HepG2 (cell line): ENCODE measurements at regions not wholly inside any gene's neighbourhood (a gene's known extent, or its start where the extent isn't known, plus 50 kb on each side); places are given as distances from the start of the nearest gene placed in this dataset.

Source experiments
- ATF7-NPFF ChIP-seq: sonication (generic); formaldehyde crosslinking; IDR thresholded peaks from 2 replicates; pipeline ENCODE4 v1.8.1; 2023; ENCODE audit warnings: mild to moderate bottlenecking, low read depth, missing genetic modification reagents, moderate library complexity
- CCDC6 ChIP-seq: sonication (generic); formaldehyde crosslinking; IDR thresholded peaks from 2 replicates; pipeline ENCODE4 v1.8.1; 2022; ENCODE audit warnings: mild to moderate bottlenecking, missing genetic modification reagents, moderate library complexity
- GATA4 ChIP-seq: sonication (generic); IDR thresholded peaks from 2 replicates; pipeline ENCODE4 v1.6.1; 2016; ENCODE audit warnings: antibody characterized with exemption, low read depth, borderline replicate concordance
- HDAC6 ChIP-seq: fragments of 200-600 bp; sonication (generic); IDR thresholded peaks from 2 replicates; pipeline ENCODE4 v1.7.0; 2017; ENCODE audit warnings: mild to moderate bottlenecking, antibody characterized with exemption, low read length, low read depth
- HOXA3 ChIP-seq: sonication (generic); formaldehyde crosslinking; IDR thresholded peaks from 2 replicates; pipeline ENCODE4 v1.5.0; 2020; ENCODE audit warnings: missing genetic modification reagents
- KDM3A ChIP-seq: IDR thresholded peaks from 2 replicates; pipeline ENCODE4 v1.6.1; 2018; ENCODE audit warnings: low read depth, missing compliant biosample characterization
- KLF16 ChIP-seq, 2 experiments: sonication (generic) in 1 of 2; formaldehyde crosslinking in 1 of 2; IDR thresholded peaks; 2 replicates each; pipeline versions ENCODE4 v1.6.1 to v1.8.0; 2016 to 2023; ENCODE audit warnings: missing genetic modification reagents in 2 of 2, missing compliant biosample characterization in 1 of 2
- NFE2L1 ChIP-seq: sonication (generic); formaldehyde crosslinking; IDR thresholded peaks from 2 replicates; pipeline ENCODE4 v1.4.0; 2020; ENCODE audit warnings: missing genetic modification reagents, mild to moderate bottlenecking, borderline replicate concordance
- PRMT3 ChIP-seq: sonication (generic); formaldehyde crosslinking; IDR thresholded peaks from 2 replicates; pipeline ENCODE4 v1.8.1; 2022; ENCODE audit warnings: low read depth, mild to moderate bottlenecking, moderate library complexity, missing genetic modification reagents, borderline replicate concordance
- REPIN1 ChIP-seq: sonication (generic); formaldehyde crosslinking; IDR thresholded peaks from 2 replicates; pipeline ENCODE4 v1.8.0; 2022; ENCODE audit warnings: missing genetic modification reagents, low read depth, mild to moderate bottlenecking, borderline replicate concordance
- RFX3 ChIP-seq: IDR thresholded peaks from 2 replicates; pipeline ENCODE4 v1.6.1; 2016; ENCODE audit warnings: missing biosample characterization, missing genetic modification reagents
- RXRA ChIP-seq: sonication (generic); formaldehyde crosslinking; IDR thresholded peaks from 2 replicates; pipeline ENCODE4 v1.5.1; 2020; ENCODE audit warnings: missing genetic modification reagents
- SALL1 ChIP-seq: sonication (generic); formaldehyde crosslinking; IDR thresholded peaks from 2 replicates; pipeline ENCODE4 v1.8.0; 2022; ENCODE audit warnings: mild to moderate bottlenecking, missing genetic modification reagents
- SOX6 ChIP-seq, 2 experiments: fragments of 450-650 bp in 1 of 2; sonication (generic) in 1 of 2; formaldehyde crosslinking in 1 of 2; IDR thresholded peaks; 2 replicates each; pipeline versions ENCODE4 v1.4.0 to v1.6.1; 2017 to 2020; ENCODE audit warnings: antibody characterized with exemption in 1 of 2, mild to moderate bottlenecking in 1 of 2, missing genetic modification reagents in 1 of 2
- SP5 ChIP-seq: IDR thresholded peaks from 2 replicates; pipeline ENCODE4 v1.6.1; 2016; ENCODE audit warnings: low read depth, borderline replicate concordance
- TBX2 ChIP-seq: sonication (generic); formaldehyde crosslinking; IDR thresholded peaks from 2 replicates; pipeline ENCODE4 v1.5.0; 2020; ENCODE audit warnings: missing genetic modification reagents, mild to moderate bottlenecking, borderline replicate concordance
- ZFP36 ChIP-seq: fragments of 150-350 bp; IDR thresholded peaks from 2 replicates; pipeline ENCODE4 v1.6.1; 2018; ENCODE audit warnings: borderline replicate concordance, low read length, low read depth; ENCODE audit not compliant: partially characterized antibody
- ZNF292 ChIP-seq: sonication (generic); formaldehyde crosslinking; IDR thresholded peaks from 2 replicates; pipeline ENCODE4 v1.8.1; 2022; ENCODE audit warnings: mild to moderate bottlenecking, low read depth, missing genetic modification reagents, borderline replicate concordance
- ZNF484 ChIP-seq: sonication (generic); formaldehyde crosslinking; IDR thresholded peaks from 2 replicates; pipeline ENCODE4 v1.5.1; 2020; ENCODE audit warnings: mild to moderate bottlenecking, low read depth, missing genetic modification reagents, borderline replicate concordance
- TF ChIP-seq, protein P1 (sequence below): sonication (generic); formaldehyde crosslinking; IDR thresholded peaks from 2 replicates; pipeline ENCODE4 v1.5.1; 2020; ENCODE audit warnings: missing genetic modification reagents, mild to moderate bottlenecking, borderline replicate concordance
- TF ChIP-seq, protein P2 (sequence below): sonication (generic); formaldehyde crosslinking; IDR thresholded peaks from 2 replicates; pipeline ENCODE4 v1.4.0; 2020; ENCODE audit warnings: missing genetic modification reagents, borderline replicate concordance
- TF ChIP-seq, protein P3 (sequence below): sonication (generic); IDR thresholded peaks from 2 replicates; pipeline ENCODE4 v1.6.1; 2016; ENCODE audit warnings: low read depth, borderline replicate concordance

DNA sequence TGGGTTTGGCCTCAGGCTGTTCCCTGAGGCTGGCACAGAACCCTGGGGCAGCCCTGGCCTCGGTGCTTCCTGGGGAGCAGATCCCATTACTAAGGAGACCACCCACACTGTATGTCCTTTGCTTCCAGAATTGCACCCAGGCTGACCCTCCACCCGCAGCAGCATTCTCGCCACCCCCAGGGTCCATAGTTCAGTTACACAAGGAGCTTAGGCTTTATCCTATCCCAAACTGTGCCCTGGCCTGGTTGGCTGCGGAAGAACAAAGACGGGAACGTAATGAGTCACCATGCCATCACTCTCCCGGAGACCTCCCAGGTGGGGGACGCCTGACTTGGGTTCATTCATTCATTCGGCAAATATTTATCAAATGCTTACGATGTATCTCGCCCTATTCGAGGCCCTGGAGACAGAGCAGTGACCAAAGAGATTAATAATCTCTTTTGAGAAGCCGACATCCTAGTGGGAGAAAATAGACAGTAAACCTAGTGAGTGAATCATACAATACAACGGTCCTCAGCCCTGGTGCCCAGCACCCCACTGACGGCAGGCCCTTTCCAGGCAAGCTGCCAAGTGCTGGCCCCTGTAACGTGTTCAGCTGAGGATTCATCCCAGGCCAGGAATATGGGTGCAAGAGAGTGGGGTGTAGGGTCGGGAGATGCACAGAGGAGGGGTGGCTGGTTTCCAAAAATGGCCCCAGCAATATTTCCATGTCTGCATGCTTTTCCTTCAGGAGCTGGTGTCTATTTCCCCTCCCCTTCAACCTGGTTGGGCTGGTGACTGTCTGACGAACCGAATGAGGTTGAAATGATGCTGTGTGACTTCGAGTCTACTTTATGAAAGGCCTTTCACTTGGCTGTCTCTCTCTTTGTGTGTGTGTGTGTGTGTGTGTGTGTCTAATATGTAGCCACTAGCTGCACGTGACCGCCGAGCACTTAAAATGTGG, 134.2 kb downstream of the MGAT5B start (continued):
- TF ChIP-seq, protein P1, sequence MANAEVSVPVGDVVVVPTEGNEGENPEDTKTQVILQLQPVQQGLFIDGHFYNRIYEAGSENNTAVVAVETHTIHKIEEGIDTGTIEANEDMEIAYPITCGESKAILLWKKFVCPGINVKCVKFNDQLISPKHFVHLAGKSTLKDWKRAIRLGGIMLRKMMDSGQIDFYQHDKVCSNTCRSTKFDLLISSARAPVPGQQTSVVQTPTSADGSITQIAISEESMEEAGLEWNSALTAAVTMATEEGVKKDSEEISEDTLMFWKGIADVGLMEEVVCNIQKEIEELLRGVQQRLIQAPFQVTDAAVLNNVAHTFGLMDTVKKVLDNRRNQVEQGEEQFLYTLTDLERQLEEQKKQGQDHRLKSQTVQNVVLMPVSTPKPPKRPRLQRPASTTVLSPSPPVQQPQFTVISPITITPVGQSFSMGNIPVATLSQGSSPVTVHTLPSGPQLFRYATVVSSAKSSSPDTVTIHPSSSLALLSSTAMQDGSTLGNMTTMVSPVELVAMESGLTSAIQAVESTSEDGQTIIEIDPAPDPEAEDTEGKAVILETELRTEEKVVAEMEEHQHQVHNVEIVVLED, result peak; percentile 58; the same call in 1 of the 2 replicates
- TF ChIP-seq ZNF292 (CRISPR knock-in tag) (peak; percentile 49; the same call in 1 of the 2 replicates), ATF7-NPFF (CRISPR knock-in tag) (0 out of 2 replicates have a peak, but pooled peaks have one; percentile 45), SALL1 (peak; percentile 87), TBX2 (CRISPR knock-in tag) (peak; percentile 95), NFE2L1 (CRISPR knock-in tag) (no peak), PRMT3 (no peak), KDM3A (CRISPR knock-in tag) (0 out of 2 replicates have a peak, but pooled peaks have one; percentile 14), RFX3 (CRISPR knock-in tag) (0 out of 2 replicates have a peak, but pooled peaks have one; percentile 15), SP5 (peak; percentile 79), REPIN1 (no peak), HDAC6 (no peak), RXRA (peak; percentile 86), SOX6 (IDR thresholded peaks at IDR 0.05) (no peak), SOX6 (CRISPR knock-in tag; IDR thresholded peaks at IDR 0.05) (peak; percentile 97), CCDC6 (CRISPR knock-in tag) (peak; percentile 80; the same call in 1 of the 2 replicates), HOXA3 (CRISPR knock-in tag) (peak; percentile 78), KLF16 (CRISPR knock-in tag; IDR thresholded peaks at IDR 0.05) (peak in 1 of 2 experiments; percentile 50; a peak in 1 of 4 replicates), ZFP36 (no peak), GATA4 (0 out of 2 replicates have a peak, but pooled peaks have one; percentile 48), ZNF484 (CRISPR knock-in tag) (no peak)
- TF ChIP-seq, protein P2, sequence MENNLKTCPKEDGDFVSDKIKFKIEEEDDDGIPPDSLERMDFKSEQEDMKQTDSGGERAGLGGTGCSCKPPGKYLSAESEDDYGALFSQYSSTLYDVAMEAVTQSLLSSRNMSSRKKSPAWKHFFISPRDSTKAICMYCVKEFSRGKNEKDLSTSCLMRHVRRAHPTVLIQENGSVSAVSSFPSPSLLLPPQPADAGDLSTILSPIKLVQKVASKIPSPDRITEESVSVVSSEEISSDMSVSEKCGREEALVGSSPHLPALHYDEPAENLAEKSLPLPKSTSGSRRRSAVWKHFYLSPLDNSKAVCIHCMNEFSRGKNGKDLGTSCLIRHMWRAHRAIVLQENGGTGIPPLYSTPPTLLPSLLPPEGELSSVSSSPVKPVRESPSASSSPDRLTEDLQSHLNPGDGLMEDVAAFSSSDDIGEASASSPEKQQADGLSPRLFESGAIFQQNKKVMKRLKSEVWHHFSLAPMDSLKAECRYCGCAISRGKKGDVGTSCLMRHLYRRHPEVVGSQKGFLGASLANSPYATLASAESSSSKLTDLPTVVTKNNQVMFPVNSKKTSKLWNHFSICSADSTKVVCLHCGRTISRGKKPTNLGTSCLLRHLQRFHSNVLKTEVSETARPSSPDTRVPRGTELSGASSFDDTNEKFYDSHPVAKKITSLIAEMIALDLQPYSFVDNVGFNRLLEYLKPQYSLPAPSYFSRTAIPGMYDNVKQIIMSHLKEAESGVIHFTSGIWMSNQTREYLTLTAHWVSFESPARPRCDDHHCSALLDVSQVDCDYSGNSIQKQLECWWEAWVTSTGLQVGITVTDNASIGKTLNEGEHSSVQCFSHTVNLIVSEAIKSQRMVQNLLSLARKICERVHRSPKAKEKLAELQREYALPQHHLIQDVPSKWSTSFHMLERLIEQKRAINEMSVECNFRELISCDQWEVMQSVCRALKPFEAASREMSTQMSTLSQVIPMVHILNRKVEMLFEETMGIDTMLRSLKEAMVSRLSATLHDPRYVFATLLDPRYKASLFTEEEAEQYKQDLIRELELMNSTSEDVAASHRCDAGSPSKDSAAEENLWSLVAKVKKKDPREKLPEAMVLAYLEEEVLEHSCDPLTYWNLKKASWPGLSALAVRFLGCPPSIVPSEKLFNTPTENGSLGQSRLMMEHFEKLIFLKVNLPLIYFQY (CRISPR knock-in tag), result 0 out of 2 replicates have a peak, but pooled peaks have one; percentile 13
- TF ChIP-seq, protein P3, sequence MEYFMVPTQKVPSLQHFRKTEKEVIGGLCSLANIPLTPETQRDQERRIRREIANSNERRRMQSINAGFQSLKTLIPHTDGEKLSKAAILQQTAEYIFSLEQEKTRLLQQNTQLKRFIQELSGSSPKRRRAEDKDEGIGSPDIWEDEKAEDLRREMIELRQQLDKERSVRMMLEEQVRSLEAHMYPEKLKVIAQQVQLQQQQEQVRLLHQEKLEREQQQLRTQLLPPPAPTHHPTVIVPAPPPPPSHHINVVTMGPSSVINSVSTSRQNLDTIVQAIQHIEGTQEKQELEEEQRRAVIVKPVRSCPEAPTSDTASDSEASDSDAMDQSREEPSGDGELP, result peak; percentile 75; the same call in 1 of the 2 replicates
